Kidney (tissue), 13 donors: ENCODE measurements at regions not wholly inside any gene's neighbourhood (a gene's known extent, or its start where the extent isn't known, plus 50 kb on each side); places are given as distances from the start of the nearest gene placed in this dataset.
"Not testable (repeated sequence)": the region's sequence is repeated elsewhere in the genome, so short reads cannot be mapped to it uniquely, and the experiment has no call there.

Experiments used
- DNase-seq, 5 donors: peaks; one replicate each; pipeline ENCODE4 v3.0.0-alpha.2; 2013 to 2020
- FAIRE-seq: peaks from 2 replicates; lab custom pipeline; 2012; peaks lifted over from hg19 to GRCh38; lab: Jason Lieb, UNC
- H3K27ac ChIP-seq, 2 donors: one replicate each; pipeline ENCODE4 v1.7.0; 2013; ENCODE audit warnings: low read depth in 2 of 2, low read length in 2 of 2, inconsistent platforms in 1 of 2
- H3K27me3 ChIP-seq: one replicate; pipeline ENCODE4 v1.7.1; 2013; ENCODE audit warnings: low read length, inconsistent platforms; ENCODE audit not compliant: control insufficient read depth, insufficient read depth
- H3K36me3 ChIP-seq, 3 donors: one replicate each; pipeline versions ENCODE4 v1.7.0 to v1.7.1; 2013; ENCODE audit warnings: low read length in 3 of 3, control low read depth in 1 of 3, inconsistent platforms in 1 of 3; ENCODE audit not compliant: insufficient read depth in 3 of 3, control insufficient read depth in 2 of 3
- H3K4me1 ChIP-seq, 3 donors: one replicate each; pipeline versions ENCODE4 v1.7.0 to v1.7.1; 2013; ENCODE audit warnings: low read length in 3 of 3, inconsistent platforms in 1 of 3, low read depth in 1 of 3; ENCODE audit not compliant: control insufficient read depth in 2 of 3, insufficient read depth in 2 of 3
- H3K4me3 ChIP-seq, 3 donors: one replicate each; pipeline versions ENCODE4 v1.7.0 to v1.8.1; 2013; ENCODE audit warnings: low read length in 3 of 3, control low read depth in 1 of 3, inconsistent platforms in 1 of 3
- H3K9ac ChIP-seq, 3 donors: one replicate each; pipeline versions ENCODE4 v1.7.0 to v1.7.1; 2013; ENCODE audit warnings: low read length in 3 of 3, control low read depth in 1 of 3, inconsistent platforms in 1 of 3
- H3K9me3 ChIP-seq, 3 donors: one replicate each; pipeline versions ENCODE4 v1.7.0 to v1.7.1; 2013; ENCODE audit warnings: low read length in 3 of 3, control low read depth in 1 of 3, inconsistent platforms in 1 of 3; ENCODE audit not compliant: control insufficient read depth in 2 of 3, insufficient read depth in 1 of 3
- CTCF ChIP-seq: IDR thresholded peaks from 3 replicates; pipeline ENCODE4 v1.5.1; 2012; ENCODE audit warnings: mild to moderate bottlenecking, moderate library complexity, borderline replicate concordance; ENCODE audit not compliant: insufficient read depth; ENCODE audit errors: extremely low read depth
- intact Hi-C: fragments of 100-400 bp; cut with DNase I; formaldehyde crosslinking; loops from one replicate; pipeline ENCODE4 v1.11.1; 2022
- donor health status: control.
- donor health status: control.
- donor health status: control.
- donor health status: control.
- donor health status: control.
- donor health status: DM: yes; HTN: yes; CAD: no.
- donor health status: Normal renal cell carcinoma (clear cell type).

DNA sequence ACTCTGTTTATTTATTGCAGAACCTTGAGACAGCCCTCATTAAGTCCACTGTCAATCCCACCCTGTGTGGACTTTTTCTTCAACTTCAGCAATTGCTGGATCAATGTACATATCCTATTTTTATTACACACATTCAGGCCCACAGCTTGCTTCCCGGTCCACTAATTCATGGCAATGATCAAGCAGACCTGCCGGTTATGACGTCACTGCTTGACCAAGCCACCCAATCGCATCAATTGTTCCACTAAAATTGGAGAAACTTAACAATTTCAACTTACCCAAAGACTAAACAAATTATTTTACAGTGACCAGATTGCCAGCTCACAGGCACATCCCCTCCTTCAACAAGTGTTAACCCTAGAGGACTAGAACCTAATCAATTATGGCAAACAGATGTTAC, 240.4 kb upstream of the MAGEB18 start:
- intact Hi-C loops, result no loop called here
- Histone ChIP-seq H3K36me3 (no peaks in the 10 kb centered on the region), H3K9me3 (peaks cover 0 to 1% (median 0%) of the 10 kb centered on the region in 3 donors), H3K4me3 (no peak overlapping the region), H3K27ac (no peak overlapping the region), H3K27me3 (no peaks in the 10 kb centered on the region), H3K9ac (no peak overlapping the region), H3K4me1 (no peaks in the 10 kb centered on the region)
- TF ChIP-seq CTCF, result no peak
- FAIRE-seq (no peak), DNase-seq (no peak)

GRCh38 chrX:25905728-25906127, 232.4 kb upstream of the MAGEB18 start:
- FAIRE-seq, H3K36me3 ChIP-seq, DNase-seq: not testable (repeated sequence)

DNA sequence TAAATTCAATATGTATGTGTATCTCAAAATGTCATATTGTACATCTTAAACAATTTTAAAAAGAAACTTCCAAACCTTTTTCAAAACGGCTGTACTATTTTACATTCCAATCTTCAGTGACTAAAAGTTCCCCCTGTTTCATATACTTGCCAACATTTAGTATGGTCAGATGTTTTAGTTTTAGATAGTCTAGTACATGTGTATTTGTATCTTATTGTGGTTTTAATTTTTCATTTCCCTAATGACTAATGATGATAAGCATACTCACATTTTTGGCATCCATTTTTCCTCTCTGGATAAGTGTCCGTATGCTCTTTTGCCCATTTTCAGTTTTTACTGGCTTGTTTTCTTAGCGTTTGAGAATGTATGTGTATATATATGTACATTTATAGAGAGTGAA, 212.2 kb upstream of the MAGEB18 start:
- Histone ChIP-seq H3K36me3 (no peaks in the 10 kb centered on the region), H3K27ac (no peak overlapping the region), H3K4me1 (no peaks in the 10 kb centered on the region), H3K9ac (no peak overlapping the region), H3K4me3 (no peak overlapping the region), H3K27me3 (no peaks in the 10 kb centered on the region), H3K9me3 (no peaks in the 10 kb centered on the region)
- DNase-seq (no peak), FAIRE-seq (no peak)
- no peak for TF ChIP-seq CTCF
- intact Hi-C loops, result no loop called here

More at GRCh38 chrX:25905728-25906127, 232.4 kb upstream of the MAGEB18 start:
- H3K4me1 ChIP-seq, intact Hi-C loops, H3K9me3 ChIP-seq, H3K4me3 ChIP-seq, H3K27me3 ChIP-seq, H3K27ac ChIP-seq, H3K9ac ChIP-seq: not testable (repeated sequence)

GRCh38 chrX:25928316-25928715, 209.8 kb upstream of the MAGEB18 start:
- peak in 4 of 5 donors; percentile 48 to 65 (median 52) for DNase-seq
- no peaks in the 10 kb centered on the region for H3K9me3 ChIP-seq
- FAIRE-seq, result no peak
- H3K36me3 ChIP-seq, result no peaks in the 10 kb centered on the region
- no peak overlapping the region for H3K4me3 ChIP-seq
- no peak overlapping the region for H3K9ac ChIP-seq
- H3K27me3 ChIP-seq, result no peaks in the 10 kb centered on the region
- no peak overlapping the region for H3K27ac ChIP-seq
- no peaks in the 10 kb centered on the region for H3K4me1 ChIP-seq
- intact Hi-C loops, result no loop called here
- no peak for TF ChIP-seq CTCF
